ENCODE measurements at regions not wholly inside any gene's neighbourhood (a gene's known extent, or its start where the extent isn't known, plus 50 kb on each side); places are given as distances from the start of the nearest gene placed in this dataset.

DNA sequence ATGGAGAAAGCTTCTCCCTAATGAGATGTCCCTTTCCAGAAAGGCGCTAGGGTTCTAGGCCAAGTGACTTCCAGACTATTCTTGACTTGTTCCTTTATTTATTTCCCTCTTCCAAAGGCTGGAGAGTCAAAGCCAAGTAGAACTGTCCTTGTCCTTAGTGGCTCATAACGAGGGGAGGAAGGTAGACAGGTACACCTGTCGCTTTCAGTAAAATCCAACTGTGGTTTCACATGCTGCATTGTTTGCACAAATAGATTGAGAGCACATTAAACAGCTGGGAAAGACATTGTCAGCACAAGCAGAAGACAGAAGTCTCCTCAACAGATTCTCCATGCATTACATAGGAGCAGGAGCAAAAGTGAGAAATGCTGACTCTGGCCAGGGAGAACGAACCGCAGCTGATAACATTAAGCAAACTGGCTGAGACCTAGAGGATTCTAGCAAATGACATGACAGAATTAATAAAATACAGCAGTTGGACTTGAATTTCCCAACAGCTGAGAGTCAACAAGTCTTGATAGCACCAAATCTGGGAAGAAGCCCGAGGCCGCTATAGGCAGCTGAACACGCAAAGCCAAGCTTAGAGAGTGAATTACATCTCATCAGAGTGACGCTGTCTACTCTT is 227.7 kb downstream of the TLE3 start:
- H4K20me1 ChIP-seq (ENCODE audit: insufficient read depth, low read length, poor library complexity, severe bottlenecking) = no peaks in the 10 kb centered on the region

DNA sequence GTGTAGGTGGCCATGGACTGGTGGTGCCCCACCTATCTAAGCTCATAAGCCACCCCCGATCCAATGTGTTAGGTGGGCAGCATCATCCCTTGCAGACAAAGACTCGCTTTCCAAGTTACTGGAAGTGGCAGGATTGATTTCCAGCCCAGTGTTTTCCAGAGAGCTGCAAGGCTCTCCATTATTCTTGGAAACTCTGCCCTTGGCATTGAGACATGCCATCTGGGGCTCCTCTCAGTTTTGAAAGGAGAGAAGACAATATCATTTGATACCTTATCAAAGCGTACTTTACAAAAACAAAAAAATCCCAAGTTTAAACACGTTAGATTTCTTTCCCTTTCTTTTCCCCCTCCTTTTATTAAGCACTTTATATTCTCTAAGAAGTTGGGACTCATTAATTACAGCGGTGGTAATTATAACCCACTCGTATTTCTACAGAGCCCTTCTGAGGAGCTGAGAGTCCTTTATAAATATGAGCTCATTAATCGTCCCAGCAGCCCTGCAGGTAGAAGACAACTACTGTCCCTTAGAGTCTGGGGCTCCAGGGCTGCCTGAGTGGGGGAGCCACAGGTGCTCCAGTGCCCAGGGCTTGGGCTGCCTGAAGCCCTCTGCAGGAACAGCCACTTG is 226.1 kb downstream of the TLE3 start:
- H2AFZ ChIP-seq (ENCODE audit: low read length) = no peak overlapping the region
- TF ChIP-seq EZH2phosphoT487 (IDR thresholded peaks at IDR 0.05; ENCODE audit: borderline replicate concordance) = no peak
- TF ChIP-seq, protein P1, sequence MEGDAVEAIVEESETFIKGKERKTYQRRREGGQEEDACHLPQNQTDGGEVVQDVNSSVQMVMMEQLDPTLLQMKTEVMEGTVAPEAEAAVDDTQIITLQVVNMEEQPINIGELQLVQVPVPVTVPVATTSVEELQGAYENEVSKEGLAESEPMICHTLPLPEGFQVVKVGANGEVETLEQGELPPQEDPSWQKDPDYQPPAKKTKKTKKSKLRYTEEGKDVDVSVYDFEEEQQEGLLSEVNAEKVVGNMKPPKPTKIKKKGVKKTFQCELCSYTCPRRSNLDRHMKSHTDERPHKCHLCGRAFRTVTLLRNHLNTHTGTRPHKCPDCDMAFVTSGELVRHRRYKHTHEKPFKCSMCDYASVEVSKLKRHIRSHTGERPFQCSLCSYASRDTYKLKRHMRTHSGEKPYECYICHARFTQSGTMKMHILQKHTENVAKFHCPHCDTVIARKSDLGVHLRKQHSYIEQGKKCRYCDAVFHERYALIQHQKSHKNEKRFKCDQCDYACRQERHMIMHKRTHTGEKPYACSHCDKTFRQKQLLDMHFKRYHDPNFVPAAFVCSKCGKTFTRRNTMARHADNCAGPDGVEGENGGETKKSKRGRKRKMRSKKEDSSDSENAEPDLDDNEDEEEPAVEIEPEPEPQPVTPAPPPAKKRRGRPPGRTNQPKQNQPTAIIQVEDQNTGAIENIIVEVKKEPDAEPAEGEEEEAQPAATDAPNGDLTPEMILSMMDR (conservative IDR thresholded peaks at IDR 0.05; ENCODE audit: low read length) = no peak
- no peak overlapping the region for H3K4me3 ChIP-seq (ENCODE audit: low read length, poor library complexity, severe bottlenecking)
- H3F3A ChIP-seq (ENCODE audit: low read depth) = no peaks in the 10 kb centered on the region
- H3K79me2 ChIP-seq (ENCODE audit: insufficient read depth, low read length) = no peaks in the 10 kb centered on the region
- H3K36me3 ChIP-seq (ENCODE audit: insufficient read depth, low read length) = no peaks in the 10 kb centered on the region
- H3K27me3 ChIP-seq (ENCODE audit: insufficient read depth, low read length, poor library complexity, severe bottlenecking) = peaks cover 60% of the 10 kb centered on the region
- H3K4me2 ChIP-seq (ENCODE audit: low read depth, low read length, poor library complexity, severe bottlenecking) = no peak overlapping the region
- H3K4me1 ChIP-seq (ENCODE audit: insufficient read depth, low read length, poor library complexity, severe bottlenecking) = no peaks in the 10 kb centered on the region
- H4K20me1 ChIP-seq (ENCODE audit: insufficient read depth, low read length, poor library complexity, severe bottlenecking) = no peaks in the 10 kb centered on the region
- no peaks in the 10 kb centered on the region for H3K9me2 ChIP-seq (replicated peaks; ENCODE audit: low read depth, low read length)
- H3K9me3 ChIP-seq (ENCODE audit: insufficient read depth, low read depth, low read length) = no peaks in the 10 kb centered on the region; the same call in 1 of the 2 replicates
- no peak overlapping the region for H3K9ac ChIP-seq (ENCODE audit: low read depth, low read length, poor library complexity, severe bottlenecking)

More for the DNA sequence above, 227.7 kb downstream of the TLE3 start:
- Histone ChIP-seq H3K79me2 (ENCODE audit: insufficient read depth, low read length) (no peaks in the 10 kb centered on the region), H3K9ac (ENCODE audit: low read depth, low read length, poor library complexity, severe bottlenecking) (no peak overlapping the region), H3K36me3 (ENCODE audit: insufficient read depth, low read length) (no peaks in the 10 kb centered on the region), H3F3A (ENCODE audit: low read depth) (no peaks in the 10 kb centered on the region), H3K4me2 (ENCODE audit: low read depth, low read length, poor library complexity, severe bottlenecking) (no peak overlapping the region), H3K9me3 (ENCODE audit: insufficient read depth, low read depth, low read length) (no peaks in the 10 kb centered on the region; the same call in 1 of the 2 replicates), H3K27me3 (ENCODE audit: insufficient read depth, low read length, poor library complexity, severe bottlenecking) (peaks cover 77% of the 10 kb centered on the region), H2AFZ (ENCODE audit: low read length) (no peak overlapping the region), H3K4me1 (ENCODE audit: insufficient read depth, low read length, poor library complexity, severe bottlenecking) (no peaks in the 10 kb centered on the region), H3K9me2 (replicated peaks; ENCODE audit: low read depth, low read length) (no peaks in the 10 kb centered on the region), H3K4me3 (ENCODE audit: low read length, poor library complexity, severe bottlenecking) (no peak overlapping the region)
- TF ChIP-seq, protein P1 (conservative IDR thresholded peaks at IDR 0.05; ENCODE audit: low read length) = no peak
- no peak for TF ChIP-seq EZH2phosphoT487 (IDR thresholded peaks at IDR 0.05; ENCODE audit: borderline replicate concordance)

DNA sequence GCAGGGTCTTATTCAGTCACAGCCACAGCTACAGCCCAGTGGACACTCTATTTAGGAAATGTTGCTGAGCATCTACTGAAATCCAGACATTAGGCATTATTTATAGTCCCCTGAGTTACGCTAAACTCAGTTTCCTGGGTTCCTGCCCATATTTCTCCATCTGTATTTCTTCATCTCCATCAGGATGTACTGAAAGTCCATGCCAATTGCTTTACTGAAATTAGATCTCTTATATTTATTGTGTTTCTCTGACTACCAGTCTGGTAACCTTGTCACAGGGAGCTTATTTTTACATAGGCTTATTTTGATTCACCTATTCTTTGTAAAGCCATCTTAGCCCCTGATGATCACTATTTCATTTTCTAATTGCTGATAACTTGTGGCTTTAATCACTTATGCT is 223.9 kb downstream of the TLE3 start:
- TF ChIP-seq, protein P1 (conservative IDR thresholded peaks at IDR 0.05; ENCODE audit: low read length) = no peak
- no peak for TF ChIP-seq EZH2phosphoT487 (IDR thresholded peaks at IDR 0.05; ENCODE audit: borderline replicate concordance)
- no peaks in the 10 kb centered on the region for H4K20me1 ChIP-seq (ENCODE audit: insufficient read depth, low read length, poor library complexity, severe bottlenecking)
- H3K4me3 ChIP-seq (ENCODE audit: low read length, poor library complexity, severe bottlenecking) = no peak overlapping the region
- no peaks in the 10 kb centered on the region for H3K4me1 ChIP-seq (ENCODE audit: insufficient read depth, low read length, poor library complexity, severe bottlenecking)
- H2AFZ ChIP-seq (ENCODE audit: low read length) = no peak overlapping the region
- H3K36me3 ChIP-seq (ENCODE audit: insufficient read depth, low read length) = no peaks in the 10 kb centered on the region
- no peak overlapping the region for H3K4me2 ChIP-seq (ENCODE audit: low read depth, low read length, poor library complexity, severe bottlenecking)
- peaks cover 44% of the 10 kb centered on the region for H3K27me3 ChIP-seq (ENCODE audit: insufficient read depth, low read length, poor library complexity, severe bottlenecking)
- no peaks in the 10 kb centered on the region for H3K9me2 ChIP-seq (replicated peaks; ENCODE audit: low read depth, low read length)
- H3K9me3 ChIP-seq (ENCODE audit: insufficient read depth, low read depth, low read length) = no peaks in the 10 kb centered on the region; the same call in 1 of the 2 replicates
- H3K79me2 ChIP-seq (ENCODE audit: insufficient read depth, low read length) = no peaks in the 10 kb centered on the region
- no peaks in the 10 kb centered on the region for H3F3A ChIP-seq (ENCODE audit: low read depth)
- no peak overlapping the region for H3K9ac ChIP-seq (ENCODE audit: low read depth, low read length, poor library complexity, severe bottlenecking)

All from Loucy (cell line).